ENCODE measurements at regions not wholly inside any gene's neighbourhood (a gene's known extent, or its start where the extent isn't known, plus 50 kb on each side); places are given as distances from the start of the nearest gene placed in this dataset.
A peak's percentile ranks its signal among the peaks of the same experiment; 100 is the strongest.

DNA sequence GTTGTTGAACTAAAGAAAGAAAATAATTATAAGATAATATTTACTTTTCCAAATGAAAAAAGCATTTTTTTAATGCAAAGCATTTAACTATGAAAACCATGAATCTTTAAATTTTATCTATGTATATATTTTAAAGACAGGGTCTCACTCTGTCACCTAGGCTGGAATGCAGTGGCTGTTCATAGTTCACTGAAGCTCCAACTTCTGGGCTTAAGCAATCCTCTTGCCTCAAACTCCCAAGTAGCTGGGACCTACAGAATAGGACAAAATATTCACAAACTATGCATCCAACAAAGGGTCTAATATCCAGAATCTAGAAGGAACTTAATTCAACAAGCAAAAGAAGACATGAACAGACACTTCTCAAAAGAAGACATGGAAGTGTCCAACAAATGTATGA lies 55.9 kb upstream of the ALB start:
- Histone ChIP-seq H3K4me1 (no peaks in the 10 kb centered on the region), H3K9me3 (no peaks in the 10 kb centered on the region), H3K27me3 (no peaks in the 10 kb centered on the region), H3K36me3 (no peaks in the 10 kb centered on the region), H3K27ac (no peak overlapping the region), H3K4me3 (no peak overlapping the region)
- DNase-seq, result peak in 1 of 4 donors; percentile 5
- intact Hi-C loops (cut with DNase I), result no loop called here
- no peak for ATAC-seq
- TF ChIP-seq, protein P1, sequence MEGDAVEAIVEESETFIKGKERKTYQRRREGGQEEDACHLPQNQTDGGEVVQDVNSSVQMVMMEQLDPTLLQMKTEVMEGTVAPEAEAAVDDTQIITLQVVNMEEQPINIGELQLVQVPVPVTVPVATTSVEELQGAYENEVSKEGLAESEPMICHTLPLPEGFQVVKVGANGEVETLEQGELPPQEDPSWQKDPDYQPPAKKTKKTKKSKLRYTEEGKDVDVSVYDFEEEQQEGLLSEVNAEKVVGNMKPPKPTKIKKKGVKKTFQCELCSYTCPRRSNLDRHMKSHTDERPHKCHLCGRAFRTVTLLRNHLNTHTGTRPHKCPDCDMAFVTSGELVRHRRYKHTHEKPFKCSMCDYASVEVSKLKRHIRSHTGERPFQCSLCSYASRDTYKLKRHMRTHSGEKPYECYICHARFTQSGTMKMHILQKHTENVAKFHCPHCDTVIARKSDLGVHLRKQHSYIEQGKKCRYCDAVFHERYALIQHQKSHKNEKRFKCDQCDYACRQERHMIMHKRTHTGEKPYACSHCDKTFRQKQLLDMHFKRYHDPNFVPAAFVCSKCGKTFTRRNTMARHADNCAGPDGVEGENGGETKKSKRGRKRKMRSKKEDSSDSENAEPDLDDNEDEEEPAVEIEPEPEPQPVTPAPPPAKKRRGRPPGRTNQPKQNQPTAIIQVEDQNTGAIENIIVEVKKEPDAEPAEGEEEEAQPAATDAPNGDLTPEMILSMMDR (IDR thresholded peaks at IDR 0.05), result no peak

DNA sequence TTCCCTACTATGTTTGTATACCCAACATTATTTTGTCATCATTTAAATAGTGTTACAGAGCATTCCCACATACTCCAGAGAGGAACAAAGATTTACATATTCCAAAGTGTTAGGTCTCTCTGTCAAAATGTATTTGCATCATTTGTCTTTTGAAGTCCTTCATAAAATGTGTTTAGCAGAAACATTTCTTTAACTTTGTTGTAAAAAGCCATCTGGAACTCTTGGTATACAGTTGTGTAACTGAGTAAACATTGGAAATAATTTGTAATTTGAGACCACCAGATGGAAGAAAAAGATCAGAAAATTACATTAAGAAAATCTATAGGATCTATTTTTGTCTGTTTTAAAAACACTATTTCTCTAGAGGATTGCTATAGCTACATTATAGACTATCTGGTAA lies 56.6 kb upstream of the ALB start:
- TF ChIP-seq, protein P1 (IDR thresholded peaks at IDR 0.05), result no peak

DNA sequence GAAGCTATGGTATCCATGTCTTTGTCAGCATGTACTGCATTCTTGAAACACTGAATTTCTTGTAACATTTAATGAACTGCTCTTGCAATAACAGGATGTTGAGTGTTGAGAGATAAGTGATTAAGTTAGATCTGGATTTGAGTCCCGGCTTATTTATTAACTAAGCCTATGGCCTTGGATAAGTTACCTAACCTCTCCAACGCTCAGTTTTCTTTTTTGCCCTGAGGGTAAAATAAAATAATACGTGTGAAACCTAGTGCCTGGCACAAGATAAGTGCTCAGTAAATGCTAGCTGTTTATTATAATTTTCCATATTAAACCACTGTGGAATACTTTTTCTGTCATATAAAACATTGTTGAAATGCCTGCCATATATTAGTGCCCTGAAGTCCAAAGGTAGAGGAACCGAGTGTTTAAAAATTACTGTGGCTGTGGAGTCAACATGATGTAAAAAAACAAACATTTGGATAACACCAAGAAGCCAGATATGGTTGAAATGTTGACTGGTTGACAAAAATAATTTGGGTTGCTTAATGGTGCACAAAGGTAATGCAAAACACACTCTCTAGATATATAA lies 58.6 kb upstream of the ALB start:
- Histone ChIP-seq H3K4me1 (no peaks in the 10 kb centered on the region), H3K27ac (no peak overlapping the region), H3K9me3 (no peaks in the 10 kb centered on the region), H3K36me3 (no peaks in the 10 kb centered on the region), H3K4me3 (no peak overlapping the region), H3K27me3 (no peaks in the 10 kb centered on the region)
- TF ChIP-seq, protein P1 (IDR thresholded peaks at IDR 0.05), result no peak
- ATAC-seq, result no peak
- DNase-seq, result no peak
- intact Hi-C loops (cut with DNase I), result no loop called here

More for the DNA sequence above, 56.6 kb upstream of the ALB start:
- H3K27me3 ChIP-seq, result no peaks in the 10 kb centered on the region
- DNase-seq, result peak in 2 of 4 donors; percentile 7 to 12
- ATAC-seq, result no peak
- H3K4me3 ChIP-seq, result no peak overlapping the region
- no peaks in the 10 kb centered on the region for H3K9me3 ChIP-seq
- no peaks in the 10 kb centered on the region for H3K4me1 ChIP-seq
- no peaks in the 10 kb centered on the region for H3K36me3 ChIP-seq
- no peak overlapping the region for H3K27ac ChIP-seq
- intact Hi-C loops (cut with DNase I), result no loop called here

DNA sequence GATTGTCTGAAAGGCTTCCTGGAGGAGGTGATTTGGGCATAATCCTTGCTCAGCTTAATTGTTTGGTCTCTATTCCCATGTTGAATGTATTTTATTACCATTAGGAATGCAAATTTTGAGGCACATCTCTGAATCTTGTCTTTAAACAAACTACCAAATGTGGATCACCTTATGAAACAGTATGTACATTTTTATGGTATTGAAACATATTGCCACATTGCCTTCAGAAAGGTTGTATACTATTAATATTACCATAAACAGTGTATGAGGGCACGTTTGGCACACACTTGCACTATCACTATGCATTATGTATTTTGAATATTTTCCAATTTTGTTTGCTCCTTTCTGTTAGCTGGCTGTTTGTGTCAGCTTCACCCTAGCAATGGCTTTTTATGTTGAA lies 60.0 kb upstream of the ALB start:
- DNase-seq (no peak), ATAC-seq (no peak)
- H3K4me1 ChIP-seq, result no peaks in the 10 kb centered on the region
- no peak overlapping the region for H3K4me3 ChIP-seq
- no peaks in the 10 kb centered on the region for H3K27me3 ChIP-seq
- TF ChIP-seq, protein P1 (IDR thresholded peaks at IDR 0.05), result no peak
- no peaks in the 10 kb centered on the region for H3K9me3 ChIP-seq
- intact Hi-C loops (cut with DNase I), result no loop called here
- no peak overlapping the region for H3K27ac ChIP-seq
- no peaks in the 10 kb centered on the region for H3K36me3 ChIP-seq

DNA sequence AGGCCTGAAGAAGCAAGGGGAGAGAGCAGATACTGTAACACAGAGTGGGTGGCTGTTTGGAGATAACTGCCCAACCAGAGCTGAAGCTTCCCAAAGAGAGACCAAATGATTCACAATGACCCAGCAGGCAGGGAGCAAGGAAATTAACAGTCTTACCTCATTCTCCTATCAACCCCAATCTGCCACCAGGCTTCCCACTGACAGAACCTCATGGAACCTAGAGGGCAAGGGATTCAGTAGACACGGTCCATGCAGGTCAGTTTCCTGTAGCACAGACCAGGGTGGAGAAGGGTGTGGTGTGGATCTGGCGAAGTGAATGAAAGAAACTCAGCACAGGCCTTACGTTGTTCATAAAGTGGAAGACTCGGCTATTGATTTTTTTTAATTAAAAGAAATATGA lies 60.7 kb upstream of the ALB start:
- no peak overlapping the region for H3K27ac ChIP-seq
- ATAC-seq (no peak), DNase-seq (no peak)
- no peak overlapping the region for H3K4me3 ChIP-seq
- intact Hi-C loops (cut with DNase I), result no loop called here
- no peaks in the 10 kb centered on the region for H3K4me1 ChIP-seq
- no peaks in the 10 kb centered on the region for H3K36me3 ChIP-seq
- no peaks in the 10 kb centered on the region for H3K9me3 ChIP-seq
- TF ChIP-seq, protein P1 (IDR thresholded peaks at IDR 0.05), result no peak
- no peaks in the 10 kb centered on the region for H3K27me3 ChIP-seq
